Suprapubic skin (tissue), 4 donors: ENCODE measurements at regions not wholly inside any gene's neighbourhood (a gene's known extent, or its start where the extent isn't known, plus 50 kb on each side); places are given as distances from the start of the nearest gene placed in this dataset.

Experiments
- EP300 ChIP-seq: sonication (generic); formaldehyde crosslinking; IDR thresholded peaks from one replicate; pipeline ENCODE4 v1.6.1; 2017; ENCODE audit warnings: antibody characterized with exemption
- POLR2A ChIP-seq, 2 donors: fragments of 450-650 bp; IDR thresholded peaks; one replicate each; pipeline ENCODE4 v1.6.1; 2017; ENCODE audit warnings: antibody characterized with exemption in 2 of 2, mild to moderate bottlenecking in 2 of 2, moderate library complexity in 2 of 2
- POLR2AphosphoS5 ChIP-seq, 3 donors: sonication (generic); formaldehyde crosslinking; IDR thresholded peaks; one replicate each; pipeline ENCODE4 v1.6.1; 2017; ENCODE audit warnings: antibody characterized with exemption in 3 of 3
- TF ChIP-seq, protein P1 (sequence below), 2 donors: fragments of 200-600 bp in 1 of 2; fragments of 450-650 bp in 1 of 2; sonication (generic) in 1 of 2; IDR thresholded peaks; one replicate each; pipeline ENCODE4 v1.5.1; 2016 to 2019; ENCODE audit warnings: antibody characterized with exemption in 2 of 2, mild to moderate bottlenecking in 1 of 2, moderate library complexity in 1 of 2

GRCh38 chr7:114294036-114294435 lies 120.6 kb upstream of the FOXP2 start:
- TF ChIP-seq, protein P1, sequence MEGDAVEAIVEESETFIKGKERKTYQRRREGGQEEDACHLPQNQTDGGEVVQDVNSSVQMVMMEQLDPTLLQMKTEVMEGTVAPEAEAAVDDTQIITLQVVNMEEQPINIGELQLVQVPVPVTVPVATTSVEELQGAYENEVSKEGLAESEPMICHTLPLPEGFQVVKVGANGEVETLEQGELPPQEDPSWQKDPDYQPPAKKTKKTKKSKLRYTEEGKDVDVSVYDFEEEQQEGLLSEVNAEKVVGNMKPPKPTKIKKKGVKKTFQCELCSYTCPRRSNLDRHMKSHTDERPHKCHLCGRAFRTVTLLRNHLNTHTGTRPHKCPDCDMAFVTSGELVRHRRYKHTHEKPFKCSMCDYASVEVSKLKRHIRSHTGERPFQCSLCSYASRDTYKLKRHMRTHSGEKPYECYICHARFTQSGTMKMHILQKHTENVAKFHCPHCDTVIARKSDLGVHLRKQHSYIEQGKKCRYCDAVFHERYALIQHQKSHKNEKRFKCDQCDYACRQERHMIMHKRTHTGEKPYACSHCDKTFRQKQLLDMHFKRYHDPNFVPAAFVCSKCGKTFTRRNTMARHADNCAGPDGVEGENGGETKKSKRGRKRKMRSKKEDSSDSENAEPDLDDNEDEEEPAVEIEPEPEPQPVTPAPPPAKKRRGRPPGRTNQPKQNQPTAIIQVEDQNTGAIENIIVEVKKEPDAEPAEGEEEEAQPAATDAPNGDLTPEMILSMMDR (IDR thresholded peaks at IDR 0.05) = no peak
- TF ChIP-seq POLR2A (IDR thresholded peaks at IDR 0.05) (no peak), POLR2AphosphoS5 (IDR thresholded peaks at IDR 0.05) (no peak), EP300 (no peak)
